Activated CD4-positive, alpha-beta T cell treated with anti-CD3 and anti-CD28 coated beads, Interleukin-2, Interleukin-4, amounts not matched to agents 100 ng/mL and 50 ng/mL, durations not matched to agents 16 hours and 8 hours (primary cell): ENCODE measurements at regions not wholly inside any gene's neighbourhood (a gene's known extent, or its start where the extent isn't known, plus 50 kb on each side); places are given as distances from the start of the nearest gene placed in this dataset.

Experiments used
- DNase-seq: peaks from one replicate; pipeline ENCODE4 v3.0.0-alpha.2; 2020; ENCODE audit warnings: low spot score

DNA sequence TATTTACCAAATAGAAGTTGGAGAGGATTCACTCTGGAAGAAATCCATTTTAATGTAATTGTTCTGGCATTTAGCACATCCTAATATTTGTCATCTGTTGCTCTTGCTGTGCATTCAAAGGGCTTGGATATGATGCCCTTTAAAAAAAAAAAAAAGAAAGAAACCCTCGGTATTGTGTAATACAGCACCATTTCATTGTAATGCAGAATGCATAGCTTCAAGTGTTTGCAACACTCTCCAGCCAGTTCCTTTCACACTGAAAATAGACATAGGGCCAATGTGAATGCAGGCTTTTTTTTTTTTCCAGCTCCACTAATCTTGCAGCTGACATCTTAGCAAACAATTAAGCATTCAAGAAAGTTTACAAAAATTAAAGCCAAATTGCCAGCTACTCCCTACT lies 197.4 kb upstream of the POU3F2 start:
- DNase-seq, result no peak

DNA sequence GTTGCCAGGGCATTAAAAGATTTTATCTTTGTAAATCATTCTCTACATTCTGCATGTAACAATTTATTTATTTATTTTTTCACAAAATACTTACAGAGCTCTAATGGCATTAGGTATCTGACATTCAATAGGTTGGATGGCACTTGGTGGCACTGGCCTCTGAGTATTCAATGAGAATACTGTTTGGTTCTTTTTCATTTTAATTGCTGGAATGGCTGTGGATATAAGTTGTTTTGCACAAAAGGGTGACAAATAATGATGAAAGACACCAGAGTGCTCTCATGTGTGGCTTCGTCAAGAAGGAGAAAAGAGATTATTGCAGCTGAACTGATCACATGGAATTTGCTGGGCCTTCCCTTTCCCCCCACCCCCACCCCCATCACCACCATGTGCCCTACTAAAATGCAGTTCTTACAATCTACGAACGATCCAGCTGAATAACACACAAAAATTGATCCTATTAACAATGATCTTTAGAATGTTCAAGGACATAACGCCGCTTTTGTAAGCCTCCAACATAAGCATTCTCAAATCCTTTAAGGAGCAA lies 195.2 kb upstream of the POU3F2 start:
- DNase-seq, result no peak

DNA sequence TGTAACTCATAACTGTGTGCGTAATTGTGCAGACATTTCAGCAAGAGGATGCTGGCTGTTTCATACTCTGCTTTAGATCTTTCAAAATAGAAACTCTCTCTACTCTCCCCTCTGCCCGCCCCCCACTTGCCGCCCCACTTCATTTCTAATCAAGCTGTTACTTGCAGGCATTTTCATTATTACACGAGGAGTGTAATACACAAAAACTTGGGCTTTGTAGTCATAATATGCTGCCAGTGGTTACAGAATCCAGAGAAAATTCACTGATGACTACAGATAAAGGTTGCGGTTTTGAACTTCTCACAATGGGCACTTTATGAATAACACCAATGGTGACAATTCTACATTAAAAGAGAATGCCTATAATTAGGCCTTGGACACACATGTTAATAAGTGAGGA lies 194.0 kb upstream of the POU3F2 start:
- DNase-seq, result no peak

DNA sequence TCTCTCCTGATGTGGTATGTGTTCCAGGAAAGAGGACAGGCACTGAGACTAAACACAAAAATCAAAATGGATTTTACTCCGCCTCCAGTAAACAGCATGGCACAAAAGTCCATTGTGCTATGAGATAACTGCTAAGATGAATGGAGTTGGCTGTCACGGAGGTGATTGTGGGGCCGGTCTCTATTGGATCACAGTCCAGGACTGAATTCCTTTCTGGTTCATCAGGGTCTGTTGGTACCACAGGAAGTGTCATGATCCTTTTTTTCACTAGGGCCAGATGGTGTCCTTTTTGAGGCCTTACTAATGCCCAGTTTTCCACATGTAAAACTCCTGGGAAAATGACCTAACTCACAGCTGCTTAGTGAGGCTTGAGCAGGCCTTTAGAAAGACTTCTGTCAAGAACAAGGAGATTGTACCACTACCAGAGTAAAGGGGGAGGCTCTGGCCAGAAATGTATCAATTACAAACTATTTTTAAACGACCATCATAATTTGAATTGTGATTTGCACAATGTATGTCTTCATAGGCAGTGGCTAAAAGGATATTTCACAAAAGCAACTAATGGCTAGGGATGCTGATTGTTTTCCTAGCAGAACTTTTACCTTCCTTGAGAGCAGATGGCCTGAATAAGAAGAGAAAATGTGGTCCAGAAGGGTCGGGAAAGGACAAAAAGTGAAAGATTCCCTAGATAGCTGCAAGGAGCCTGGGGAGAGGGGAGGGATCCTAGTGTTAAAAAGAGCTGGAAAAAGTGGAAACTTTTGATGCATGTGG lies 192.2 kb upstream of the POU3F2 start:
- DNase-seq, result no peak

DNA sequence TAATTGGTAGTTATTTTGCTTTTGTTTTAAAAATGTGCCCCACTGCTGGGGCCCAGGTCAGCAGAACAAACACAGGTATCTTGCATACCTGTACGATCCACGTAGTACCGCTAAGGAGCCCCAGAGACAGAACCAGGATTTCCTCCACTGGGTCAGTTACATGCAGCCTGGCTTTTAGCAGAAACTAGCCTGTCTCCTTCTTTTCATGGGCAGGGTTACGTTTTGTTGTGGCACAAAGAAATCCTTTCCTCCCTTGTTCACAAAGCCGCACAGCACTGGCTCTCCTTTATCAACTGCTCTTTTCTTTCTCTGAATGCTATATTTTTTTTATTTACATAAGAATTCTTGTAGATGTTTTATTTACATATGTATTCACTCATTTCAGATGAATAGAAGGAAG lies 190.3 kb upstream of the POU3F2 start:
- DNase-seq, result no peak

DNA sequence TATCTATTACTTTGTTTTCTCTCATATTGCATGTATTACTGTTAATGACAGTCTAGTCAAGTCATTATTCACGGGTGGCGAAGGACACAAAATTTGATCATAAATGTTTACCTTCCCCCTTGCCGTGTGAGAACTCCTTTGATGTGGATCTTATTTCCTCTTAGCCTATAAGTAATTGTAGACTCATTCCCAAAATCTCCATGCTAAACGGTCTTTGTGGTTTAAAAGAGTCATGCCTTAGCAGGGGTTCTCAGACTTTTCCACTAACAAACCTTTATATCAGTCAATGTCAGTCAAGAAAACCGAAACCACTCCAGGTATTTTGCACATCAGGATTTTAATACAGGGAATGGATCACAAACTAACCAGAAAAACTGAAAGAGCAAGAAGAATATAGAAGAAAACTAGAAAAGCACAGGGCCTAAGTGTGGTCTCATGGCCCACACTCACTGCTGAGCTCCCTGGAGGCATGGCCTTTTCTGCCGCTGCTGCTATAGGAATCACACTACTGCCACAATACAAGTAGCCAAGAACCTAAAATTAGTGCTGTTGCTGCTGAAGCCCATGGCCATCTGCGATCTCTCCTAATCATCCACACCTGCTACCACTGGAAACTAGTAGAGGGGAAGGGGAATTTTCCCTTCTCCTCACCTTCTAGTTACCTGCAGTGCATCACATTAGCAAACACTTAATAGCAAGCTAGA lies 186.0 kb upstream of the POU3F2 start:
- DNase-seq, result no peak

DNA sequence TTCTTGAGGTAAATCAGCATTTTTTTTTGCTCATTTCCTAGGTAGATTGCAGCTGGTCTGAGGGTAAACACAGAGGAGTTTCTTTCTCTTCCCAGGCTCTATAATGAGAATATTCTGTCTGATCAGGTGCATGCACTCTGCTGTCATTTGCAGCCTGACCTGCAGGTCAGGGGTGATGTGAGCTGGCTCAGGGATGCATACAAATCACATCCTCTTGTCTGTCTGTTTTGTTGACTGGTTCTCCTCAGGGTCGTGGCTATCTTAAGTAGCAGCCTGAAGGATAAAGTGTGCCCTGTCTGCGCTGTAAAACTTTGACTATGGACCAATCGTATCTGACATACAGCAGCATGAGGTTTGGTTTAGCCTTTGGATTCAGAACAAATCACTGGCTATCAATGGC lies 183.4 kb upstream of the POU3F2 start:
- no peak for DNase-seq

DNA sequence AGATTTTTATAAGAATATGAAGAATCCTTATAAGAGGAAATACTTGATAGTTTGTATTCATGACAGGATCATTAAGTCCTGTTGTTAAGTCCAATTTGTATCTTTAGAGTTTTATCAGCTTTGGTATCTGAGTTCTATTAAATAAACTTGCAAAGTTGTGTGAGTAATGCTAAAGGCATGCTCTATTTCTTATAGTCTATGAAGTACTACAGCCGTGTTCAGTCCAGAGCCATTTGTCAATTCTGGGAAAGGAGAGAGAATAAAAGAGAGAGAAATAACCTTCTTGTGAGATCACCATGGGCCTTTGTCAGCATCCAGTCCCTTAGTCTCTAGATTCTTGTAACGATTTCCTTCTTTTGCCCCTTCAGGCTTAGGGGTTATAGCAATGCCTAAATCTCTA lies 181.2 kb upstream of the POU3F2 start:
- no peak for DNase-seq

DNA sequence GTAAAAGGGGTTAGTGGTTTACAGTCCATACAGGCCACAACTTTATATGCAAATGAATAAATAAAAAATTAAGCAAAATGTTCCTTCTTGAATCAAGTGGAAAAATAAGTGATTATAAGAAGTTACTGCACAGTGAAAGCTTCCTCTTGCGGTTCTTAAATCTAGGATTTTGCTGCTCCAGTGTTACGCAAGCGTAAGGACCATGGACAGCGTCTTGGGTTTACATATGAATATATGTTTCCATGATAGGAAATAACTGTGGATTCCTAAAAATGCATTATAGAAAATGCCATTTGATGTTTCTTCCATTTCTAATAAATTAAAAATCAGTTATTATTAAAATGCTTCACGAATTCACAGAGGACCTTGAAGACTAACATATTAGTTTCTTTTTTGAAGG lies 176.6 kb upstream of the POU3F2 start:
- DNase-seq, result peak; percentile 5

DNA sequence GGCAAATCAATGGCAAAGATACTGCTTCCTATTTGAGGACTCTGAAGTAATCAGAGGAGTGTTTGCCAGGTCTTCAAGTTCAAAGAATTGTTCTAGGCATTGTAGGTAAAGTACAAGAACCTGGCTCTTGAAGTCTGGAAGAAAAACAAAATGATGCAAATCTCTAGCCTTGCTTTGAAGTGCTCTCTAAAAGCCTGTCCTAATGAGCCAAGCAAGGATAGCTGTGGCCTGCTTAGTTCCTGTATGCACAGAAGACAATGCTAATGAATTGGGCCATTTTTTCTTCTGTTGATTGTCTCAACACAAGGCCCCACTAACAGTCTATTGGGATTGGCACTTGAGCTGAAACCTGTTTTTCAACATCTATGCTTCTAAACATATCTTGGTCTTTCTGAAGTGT lies 165.0 kb upstream of the POU3F2 start:
- DNase-seq, result no peak

DNA sequence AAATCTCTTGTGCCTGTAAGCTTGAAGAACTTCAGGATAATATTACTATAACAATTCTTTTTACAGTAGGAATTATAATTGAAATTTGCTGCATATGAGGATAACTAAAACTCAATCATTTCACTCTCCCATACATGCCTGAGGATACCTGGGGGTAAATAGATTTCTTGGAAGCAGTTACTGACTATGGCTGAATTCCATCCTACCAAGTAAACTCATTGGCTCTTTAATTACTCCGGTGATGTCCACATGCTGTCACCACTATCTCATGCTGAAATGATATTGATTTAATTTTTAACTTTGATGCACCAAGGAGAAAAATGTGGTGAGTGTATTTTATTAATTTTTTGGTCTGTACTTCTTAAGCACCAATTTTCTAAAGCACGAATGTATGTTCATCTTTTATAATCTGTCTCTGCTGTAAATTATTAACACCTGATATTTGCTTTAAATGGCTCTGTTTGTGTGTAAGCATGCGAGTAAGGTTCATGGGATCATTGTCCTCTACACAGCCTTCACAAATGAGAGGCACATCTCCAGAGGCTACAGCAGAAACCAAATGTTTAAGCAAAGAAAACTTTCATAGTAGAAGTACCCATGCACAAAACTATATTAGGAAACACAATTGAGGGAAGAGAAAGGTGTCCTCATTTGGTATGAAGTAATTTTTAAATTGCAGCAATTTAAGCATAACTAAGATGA lies 164.2 kb upstream of the POU3F2 start:
- DNase-seq, result no peak

DNA sequence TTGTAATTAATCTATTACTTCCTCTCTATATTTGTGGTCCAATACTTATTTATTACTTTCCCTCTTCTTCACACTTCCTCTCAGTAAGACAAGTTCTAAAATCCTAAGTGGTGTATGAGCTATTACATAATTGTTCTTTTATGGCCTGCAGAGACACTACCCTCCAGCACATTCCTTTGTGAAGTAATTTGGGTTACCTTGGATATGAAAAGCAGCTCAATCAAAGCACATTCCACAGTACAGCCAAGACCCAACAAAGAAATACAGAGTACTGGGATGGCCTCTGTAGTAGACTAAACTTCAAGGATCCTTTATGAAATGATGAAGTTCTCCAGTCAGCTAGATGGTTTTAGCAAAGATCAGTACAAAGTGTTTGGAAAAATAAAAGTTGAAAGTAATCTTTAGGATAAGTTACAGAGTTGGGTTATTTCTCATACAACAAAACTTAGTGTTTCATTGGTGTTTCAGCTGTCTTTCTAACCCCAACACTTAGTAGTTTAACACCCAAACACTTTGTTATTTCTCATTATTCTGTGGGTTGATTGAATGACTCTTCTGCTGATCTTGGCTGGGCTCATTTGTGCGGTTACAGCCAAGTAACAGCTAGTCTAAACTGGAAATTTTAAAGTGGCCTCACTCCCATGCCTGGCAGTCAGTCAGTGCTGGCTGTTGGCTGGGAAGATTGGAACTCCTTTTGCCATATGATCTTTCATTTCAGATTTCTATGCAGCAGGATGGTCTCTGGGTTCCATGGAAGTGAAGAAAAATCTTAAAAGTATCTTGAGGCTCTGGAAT lies 161.5 kb upstream of the POU3F2 start:
- no peak for DNase-seq

DNA sequence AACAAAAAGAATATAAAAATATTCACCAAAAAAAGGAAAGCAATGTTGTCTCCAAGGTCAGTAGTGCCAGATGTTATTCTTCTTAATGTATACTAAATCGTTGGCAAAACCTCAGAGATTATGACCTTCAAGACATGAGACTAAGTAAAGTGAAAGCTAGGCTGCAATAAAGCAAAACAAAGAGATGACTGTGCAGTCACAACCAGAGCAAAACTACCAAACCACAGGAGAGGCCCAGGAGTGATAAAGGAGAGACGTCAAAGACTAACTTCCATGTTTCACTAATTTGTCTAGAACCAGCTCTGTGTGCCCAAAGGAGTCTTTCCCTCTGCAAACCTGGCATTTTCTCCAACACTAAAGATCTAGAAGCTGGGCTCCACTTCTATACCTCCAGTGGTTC lies 155.9 kb upstream of the POU3F2 start:
- no peak for DNase-seq

DNA sequence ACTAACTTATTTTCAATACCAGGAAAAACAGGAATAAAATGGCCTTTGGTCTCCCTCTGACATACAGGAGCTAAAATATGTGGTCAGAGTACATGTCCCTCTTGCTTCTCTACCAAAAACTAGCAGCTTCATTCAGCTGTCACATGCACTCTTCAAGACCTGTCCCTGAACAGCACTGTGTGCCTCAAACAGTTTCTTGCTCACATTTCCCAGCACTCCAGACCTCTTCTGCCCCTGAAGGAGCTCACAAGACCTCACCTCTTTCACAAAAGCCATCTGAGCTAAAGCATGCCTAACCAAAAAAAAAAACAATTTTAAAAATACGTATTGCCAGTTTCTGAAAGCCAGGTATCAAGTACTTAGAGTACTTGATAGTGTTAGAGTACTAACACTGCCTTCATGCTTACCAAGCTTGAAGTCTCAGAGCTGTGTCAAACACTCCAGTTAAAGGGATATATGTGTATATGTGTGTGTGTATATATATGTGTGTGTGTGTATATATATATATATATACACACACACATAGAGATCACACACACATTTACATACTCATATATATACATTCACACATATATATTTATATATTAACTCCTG lies 148.3 kb upstream of the POU3F2 start:
- DNase-seq, result no peak

DNA sequence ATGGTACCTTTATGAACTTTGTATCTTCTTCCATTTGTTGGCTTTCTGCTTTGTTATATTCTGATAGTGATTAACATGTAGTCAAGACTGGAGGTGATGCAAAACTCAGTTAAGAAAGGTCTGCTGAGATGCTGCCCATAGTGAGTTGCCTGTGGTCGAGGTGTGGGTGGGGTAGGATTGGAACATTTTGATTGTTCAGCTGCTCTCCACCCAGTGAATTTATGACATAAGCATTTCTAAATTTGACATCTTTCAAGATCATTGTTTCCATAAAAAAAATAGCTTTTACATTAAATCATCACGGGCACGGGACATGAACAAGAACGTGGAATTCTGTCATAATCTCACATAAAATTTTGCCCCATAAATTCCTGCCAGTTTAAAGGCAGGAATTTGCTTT lies 146.6 kb upstream of the POU3F2 start:
- no peak for DNase-seq

DNA sequence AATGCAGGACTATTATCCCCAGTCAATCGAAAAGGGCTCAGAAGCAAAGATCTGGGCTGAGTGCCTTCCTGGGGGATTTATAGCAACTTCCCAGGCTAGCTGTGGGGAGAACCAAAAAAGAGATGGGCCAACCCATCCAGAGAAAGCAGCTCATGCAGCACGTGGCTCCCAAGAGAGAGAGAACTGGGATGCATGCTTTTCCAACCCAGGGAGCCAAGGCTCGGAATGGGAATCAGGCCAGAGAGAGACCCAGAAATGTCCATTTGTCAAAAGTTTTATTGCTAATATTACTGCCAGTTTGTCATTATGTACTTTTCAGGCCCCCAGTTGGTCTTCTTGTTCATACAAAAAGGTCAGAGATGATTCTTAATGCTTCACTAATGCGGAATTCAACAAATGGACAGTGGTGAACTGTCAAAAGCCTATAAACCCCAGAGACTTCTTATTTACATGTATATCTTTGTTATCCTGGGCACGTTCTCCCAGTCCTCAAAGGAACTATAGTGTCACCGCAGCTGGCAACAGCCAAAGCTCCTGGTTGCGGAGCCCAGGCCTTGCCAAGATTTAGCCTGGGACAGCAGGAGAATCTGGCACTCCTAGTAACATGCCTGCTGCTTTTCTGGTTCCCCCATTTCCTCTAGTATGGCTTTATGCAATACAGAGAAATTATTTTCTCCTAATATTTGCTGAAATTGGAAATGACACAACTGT lies 139.1 kb upstream of the POU3F2 start:
- DNase-seq, result no peak

DNA sequence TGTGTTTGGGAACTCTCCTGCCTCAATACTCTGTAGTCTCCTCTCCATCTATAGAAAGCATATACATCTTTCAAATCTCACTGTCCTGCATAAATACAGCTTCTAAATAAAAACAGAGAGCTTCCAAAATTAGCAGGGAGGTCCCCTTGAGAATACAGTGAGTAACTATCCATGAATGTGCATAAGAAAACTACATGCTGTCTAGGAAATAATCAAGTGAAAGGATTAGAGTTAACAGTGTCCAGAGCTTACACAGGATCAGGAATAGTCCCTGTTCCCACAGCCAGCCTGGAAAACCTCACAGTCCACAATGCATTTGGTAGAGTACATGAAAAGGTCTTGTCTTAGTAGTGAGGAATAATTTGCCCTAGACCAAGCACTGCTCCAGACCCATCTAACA lies 123.0 kb upstream of the POU3F2 start:
- no peak for DNase-seq

DNA sequence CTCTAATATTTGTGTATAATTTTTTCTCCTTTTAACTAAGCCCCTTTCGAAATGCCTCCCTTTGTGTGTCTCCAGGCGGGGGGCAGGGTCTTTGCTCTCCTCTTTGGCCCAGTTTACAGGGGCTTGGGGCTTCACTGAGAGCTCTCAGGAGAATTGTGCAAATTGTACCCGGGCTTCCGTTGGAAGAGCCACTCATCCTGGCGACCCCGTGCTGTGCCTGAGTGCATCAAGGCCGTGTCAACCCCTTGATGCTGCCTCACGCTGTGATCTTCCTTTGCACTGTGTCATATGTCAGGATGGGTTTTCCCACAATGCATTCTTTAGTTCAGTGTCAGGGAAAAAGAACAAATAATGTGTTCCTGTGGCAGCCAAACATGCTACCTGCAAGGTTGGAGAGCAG lies 118.0 kb upstream of the POU3F2 start:
- no peak for DNase-seq

DNA sequence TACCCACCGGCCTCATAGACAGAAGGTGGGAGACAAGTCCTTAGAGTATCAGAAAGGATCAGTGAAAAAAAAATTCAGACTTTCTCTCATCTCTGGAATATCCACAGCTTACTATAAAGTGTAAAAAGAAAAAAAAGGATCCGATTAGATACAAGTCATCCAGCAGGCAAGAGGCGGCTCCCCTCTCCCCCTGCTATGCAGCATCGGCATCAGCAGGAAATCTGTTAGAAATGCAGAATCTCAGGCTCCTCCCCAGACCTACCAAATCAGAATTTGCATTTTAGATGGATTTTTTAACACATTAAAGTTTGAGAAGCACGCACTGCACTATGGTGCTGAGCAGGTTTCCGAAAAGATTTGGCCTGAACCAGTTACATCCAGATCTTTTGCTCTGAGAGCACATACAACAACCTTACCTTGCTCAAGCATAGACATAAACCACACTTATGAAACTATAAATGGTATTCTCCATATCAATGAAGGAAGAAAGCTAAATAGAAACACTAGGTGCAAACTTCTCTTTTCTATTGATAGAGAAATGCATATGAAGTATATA lies 117.0 kb upstream of the POU3F2 start:
- no peak for DNase-seq

DNA sequence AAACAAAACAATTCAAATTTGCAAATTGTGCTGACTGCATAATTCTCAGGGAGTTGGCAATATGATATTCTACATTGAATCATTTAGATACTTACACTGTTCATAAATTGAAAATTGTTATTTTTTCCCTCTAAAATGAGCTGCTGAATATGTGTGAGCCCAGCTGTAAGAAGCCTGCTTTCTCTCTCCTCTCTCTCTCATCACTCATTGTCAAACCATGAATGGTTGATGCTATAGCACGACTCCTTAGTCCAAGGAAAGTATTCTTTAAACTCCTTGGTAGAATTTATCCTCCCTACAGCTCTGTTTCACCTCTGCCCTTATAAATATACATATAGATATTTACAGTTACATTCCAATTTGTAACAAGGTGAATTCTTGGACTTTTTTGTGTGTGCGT lies 116.4 kb upstream of the POU3F2 start:
- no peak for DNase-seq

DNA sequence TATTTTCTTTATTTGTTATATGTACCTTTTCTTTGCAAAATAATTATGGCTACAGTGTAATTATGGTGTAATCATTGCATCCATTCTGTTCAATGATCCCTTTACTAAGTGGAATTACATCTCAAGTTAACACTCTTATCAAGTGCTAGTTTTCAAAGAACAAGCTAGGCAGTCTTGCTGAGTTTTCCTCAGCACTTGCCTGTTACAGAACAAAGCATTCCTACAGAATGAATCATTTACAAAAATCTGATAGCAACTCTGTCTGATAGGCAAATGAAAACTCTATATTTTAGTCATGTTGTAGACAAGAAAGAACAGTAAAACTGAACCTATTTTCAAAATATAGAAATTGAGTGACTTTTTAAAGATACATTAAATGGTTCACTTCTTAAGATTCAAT lies 109.8 kb upstream of the POU3F2 start:
- no peak for DNase-seq
